ENCODE measurements at regions not wholly inside any gene's neighbourhood (a gene's known extent, or its start where the extent isn't known, plus 50 kb on each side); places are given as distances from the start of the nearest gene placed in this dataset.

- ATAC-seq (no peak), DNase-seq (ENCODE audit: low spot score) (no peak)
Measured at GRCh38 chr9:12191630-12192029, 501.6 kb upstream of the TYRP1 start.

- DNase-seq (ENCODE audit: low spot score) = no peak
- ATAC-seq = no peak
Measured at GRCh38 chr9:12194731-12195130, 498.5 kb upstream of the TYRP1 start.

GRCh38 chr9:12195456-12195855 lies 497.7 kb upstream of the TYRP1 start:
- ATAC-seq (no peak), DNase-seq (ENCODE audit: low spot score) (no peak)

GRCh38 chr9:12204512-12204911 lies 488.7 kb upstream of the TYRP1 start:
- no peak for ATAC-seq

GRCh38 chr9:12212860-12213259 lies 480.3 kb upstream of the TYRP1 start:
- DNase-seq (ENCODE audit: low spot score) (no peak), ATAC-seq (no peak)

More at GRCh38 chr9:12204512-12204911, 488.7 kb upstream of the TYRP1 start:
- no peak for DNase-seq (ENCODE audit: low spot score)

- DNase-seq (ENCODE audit: low spot score) (no peak), ATAC-seq (no peak)
Measured at GRCh38 chr9:12221470-12221869, 471.7 kb upstream of the TYRP1 start.

- DNase-seq (ENCODE audit: low spot score) = no peak
Measured at GRCh38 chr9:12224449-12224848, 468.7 kb upstream of the TYRP1 start.

GRCh38 chr9:12230708-12231107 lies 462.5 kb upstream of the TYRP1 start:
- no peak for DNase-seq (ENCODE audit: low spot score)
- no peak for ATAC-seq

More at GRCh38 chr9:12224449-12224848, 468.7 kb upstream of the TYRP1 start:
- no peak for ATAC-seq

- no peak for DNase-seq (ENCODE audit: low spot score)
- ATAC-seq = no peak
Measured at GRCh38 chr9:12231832-12232231, 461.4 kb upstream of the TYRP1 start.

GRCh38 chr9:12232836-12233235 lies 460.3 kb upstream of the TYRP1 start:
- ATAC-seq (no peak), DNase-seq (ENCODE audit: low spot score) (no peak)

GRCh38 chr9:12253941-12254340 lies 439.2 kb upstream of the TYRP1 start:
- no peak for ATAC-seq
- no peak for DNase-seq (ENCODE audit: low spot score)

- no peak for ATAC-seq
- no peak for DNase-seq (ENCODE audit: low spot score)
Measured at GRCh38 chr9:12266758-12267157, 426.4 kb upstream of the TYRP1 start.

GRCh38 chr9:12271421-12271891 lies 421.7 kb upstream of the TYRP1 start:
- no peak for DNase-seq (ENCODE audit: low spot score)
- no peak for ATAC-seq

GRCh38 chr9:12272471-12273120 lies 420.6 kb upstream of the TYRP1 start:
- ATAC-seq = no peak
- no peak for DNase-seq (ENCODE audit: low spot score)

GRCh38 chr9:12274577-12274976 lies 418.6 kb upstream of the TYRP1 start:
- no peak for DNase-seq (ENCODE audit: low spot score)
- ATAC-seq = no peak

GRCh38 chr9:12276505-12276904 lies 416.7 kb upstream of the TYRP1 start:
- no peak for DNase-seq (ENCODE audit: low spot score)
- no peak for ATAC-seq

GRCh38 chr9:12289711-12290110 lies 403.5 kb upstream of the TYRP1 start:
- DNase-seq (ENCODE audit: low spot score) (no peak), ATAC-seq (no peak)

- no peak for DNase-seq (ENCODE audit: low spot score)
- ATAC-seq = no peak
Measured at GRCh38 chr9:12290166-12290869, 402.9 kb upstream of the TYRP1 start.

GRCh38 chr9:12305211-12305610 lies 388.0 kb upstream of the TYRP1 start:
- no peak for DNase-seq (ENCODE audit: low spot score)
- ATAC-seq = no peak

- ATAC-seq (no peak), DNase-seq (ENCODE audit: low spot score) (no peak)
Measured at GRCh38 chr9:12314589-12314988, 378.6 kb upstream of the TYRP1 start.

GRCh38 chr9:12318732-12319685 lies 374.2 kb upstream of the TYRP1 start:
- ATAC-seq (no peak), DNase-seq (ENCODE audit: low spot score) (no peak)

GRCh38 chr9:12329623-12329985 lies 363.6 kb upstream of the TYRP1 start:
- ATAC-seq = no peak
- DNase-seq (ENCODE audit: low spot score) = no peak

Measured in left lobe of liver (tissue), 2 donors.